Esophagus muscularis mucosa (tissue), 4 donors: ENCODE measurements at regions not wholly inside any gene's neighbourhood (a gene's known extent, or its start where the extent isn't known, plus 50 kb on each side); places are given as distances from the start of the nearest gene placed in this dataset.

Experiments used
- DNase-seq: peaks from one replicate; pipeline ENCODE4 v3.0.0-alpha.2; 2017; ENCODE audit errors: extremely low spot score
- H3K27ac ChIP-seq, 4 donors: fragments of 200-600 bp; sonication (generic); replicated peaks in 1 of 4; 1 replicate in 3 of 4; 2 replicates in 1 of 4; pipeline ENCODE4 v1.5.1; 2016 to 2019; ENCODE audit warnings: mild to moderate bottlenecking in 1 of 4
- H3K27me3 ChIP-seq, 4 donors: fragments of 200-600 bp; sonication (generic); one replicate each; pipeline versions ENCODE4 v1.5.1 to v1.6.0; 2016 to 2019
- H3K36me3 ChIP-seq, 4 donors: fragments of 200-600 bp; sonication (generic); one replicate each; pipeline ENCODE4 v1.5.1; 2016 to 2019
- H3K4me1 ChIP-seq, 4 donors: fragments of 200-600 bp; sonication (generic); one replicate each; pipeline ENCODE4 v1.5.1; 2016 to 2019
- H3K4me3 ChIP-seq, 4 donors: fragments of 200-600 bp; sonication (generic); 1 replicate in 2 of 4; 2 replicates in 2 of 4; pipeline ENCODE4 v1.5.1; 2016 to 2019; ENCODE audit warnings: mild to moderate bottlenecking in 4 of 4, moderate library complexity in 1 of 4
- H3K9me3 ChIP-seq, 4 donors: fragments of 200-600 bp; sonication (generic); 1 replicate in 3 of 4; 2 replicates in 1 of 4; pipeline ENCODE4 v1.5.1; 2016 to 2019
- EP300 ChIP-seq: sonication (generic); formaldehyde crosslinking; IDR thresholded peaks from one replicate; pipeline ENCODE4 v1.6.1; 2017; ENCODE audit warnings: antibody characterized with exemption
- POLR2A ChIP-seq: fragments of 450-650 bp; IDR thresholded peaks from one replicate; pipeline ENCODE4 v1.6.1; 2017; ENCODE audit warnings: antibody characterized with exemption, moderate library complexity, mild to moderate bottlenecking, low read depth
- POLR2AphosphoS5 ChIP-seq, 2 donors: sonication (generic); formaldehyde crosslinking; IDR thresholded peaks; one replicate each; pipeline ENCODE4 v1.6.1; 2017; ENCODE audit warnings: antibody characterized with exemption in 2 of 2
- WGBS: methylation state at CpG from one replicate; pipeline ENCODE4 v1.1.5; 2018; 5-methylcytosine and 5-hydroxymethylcytosine counted together
- intact Hi-C: fragments of 100-400 bp; cut with DNase I; formaldehyde crosslinking; loops from one replicate; pipeline ENCODE4 v1.15.1; 2023
- TF ChIP-seq, protein P1 (sequence below), 3 experiments: fragments of 200-600 bp in 2 of 3; fragments of 450-650 bp in 1 of 3; sonication (generic) in 2 of 3; IDR thresholded peaks; one replicate each; pipeline ENCODE4 v1.5.1; 2017 to 2019; ENCODE audit warnings: antibody characterized with exemption in 3 of 3, mild to moderate bottlenecking in 2 of 3, moderate library complexity in 1 of 3

DNA sequence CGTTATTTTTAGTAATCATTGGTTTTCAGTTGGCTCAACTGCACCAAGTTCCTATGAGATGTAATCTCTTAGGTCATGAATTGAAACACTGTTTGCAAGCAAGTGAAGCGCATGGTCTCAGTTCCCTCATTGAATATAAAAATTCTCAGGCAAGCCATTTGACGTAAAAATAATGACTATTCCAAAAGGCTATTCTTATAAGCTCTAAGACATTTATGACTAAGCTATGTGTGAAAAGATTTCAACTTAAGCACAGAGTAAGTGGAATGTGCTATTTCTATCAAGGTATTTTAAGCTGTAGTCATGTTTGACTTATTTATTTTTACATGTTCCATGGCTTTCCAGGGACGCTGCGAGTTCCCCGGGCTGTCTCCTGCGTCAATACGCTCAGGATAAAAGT, 248.5 kb downstream of the THBS2 start:
- Histone ChIP-seq H3K27ac (no peak overlapping the region), H3K4me1 (peaks cover 0 to 5% (median 2%) of the 10 kb centered on the region in 4 donors), H3K4me3 (no peak overlapping the region), H3K36me3 (no peaks in the 10 kb centered on the region), H3K27me3 (no peaks in the 10 kb centered on the region), H3K9me3 (no peaks in the 10 kb centered on the region)
- DNase-seq = no peak
- WGBS = 68% methylated on average over 8 of the region's 8 CpGs
- no peak for TF ChIP-seq POLR2AphosphoS5 (IDR thresholded peaks at IDR 0.05)
- TF ChIP-seq, protein P1, sequence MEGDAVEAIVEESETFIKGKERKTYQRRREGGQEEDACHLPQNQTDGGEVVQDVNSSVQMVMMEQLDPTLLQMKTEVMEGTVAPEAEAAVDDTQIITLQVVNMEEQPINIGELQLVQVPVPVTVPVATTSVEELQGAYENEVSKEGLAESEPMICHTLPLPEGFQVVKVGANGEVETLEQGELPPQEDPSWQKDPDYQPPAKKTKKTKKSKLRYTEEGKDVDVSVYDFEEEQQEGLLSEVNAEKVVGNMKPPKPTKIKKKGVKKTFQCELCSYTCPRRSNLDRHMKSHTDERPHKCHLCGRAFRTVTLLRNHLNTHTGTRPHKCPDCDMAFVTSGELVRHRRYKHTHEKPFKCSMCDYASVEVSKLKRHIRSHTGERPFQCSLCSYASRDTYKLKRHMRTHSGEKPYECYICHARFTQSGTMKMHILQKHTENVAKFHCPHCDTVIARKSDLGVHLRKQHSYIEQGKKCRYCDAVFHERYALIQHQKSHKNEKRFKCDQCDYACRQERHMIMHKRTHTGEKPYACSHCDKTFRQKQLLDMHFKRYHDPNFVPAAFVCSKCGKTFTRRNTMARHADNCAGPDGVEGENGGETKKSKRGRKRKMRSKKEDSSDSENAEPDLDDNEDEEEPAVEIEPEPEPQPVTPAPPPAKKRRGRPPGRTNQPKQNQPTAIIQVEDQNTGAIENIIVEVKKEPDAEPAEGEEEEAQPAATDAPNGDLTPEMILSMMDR (IDR thresholded peaks at IDR 0.05) = no peak
- TF ChIP-seq EP300 = no peak
- no peak for TF ChIP-seq POLR2A
- intact Hi-C loops = no loop called here

DNA sequence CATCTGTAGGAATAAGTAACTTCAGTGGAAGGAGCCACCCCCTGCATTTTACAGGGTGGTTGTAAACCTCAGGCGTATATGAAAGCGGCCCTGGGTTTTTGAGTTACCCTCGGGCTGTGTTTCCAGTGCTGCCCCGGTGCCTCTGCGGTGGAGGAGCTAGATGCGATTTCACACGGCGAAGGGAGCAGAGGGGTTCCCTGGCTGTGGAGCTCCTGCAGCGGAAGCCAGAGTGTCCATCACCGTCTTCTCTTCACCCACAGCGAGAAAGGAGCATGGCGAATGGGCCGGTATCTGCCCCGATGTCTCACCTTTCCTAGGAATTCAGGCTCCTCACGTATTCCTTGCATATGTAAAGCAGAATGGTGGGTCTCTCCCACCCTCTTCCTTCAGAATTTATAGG, 253.6 kb downstream of the THBS2 start:
- Histone ChIP-seq H3K9me3 (no peaks in the 10 kb centered on the region), H3K36me3 (no peaks in the 10 kb centered on the region), H3K27ac (no peak overlapping the region), H3K4me3 (no peak overlapping the region), H3K27me3 (no peaks in the 10 kb centered on the region), H3K4me1 (no peaks in the 10 kb centered on the region)
- intact Hi-C loops = no loop called here
- DNase-seq = no peak
- TF ChIP-seq, protein P1 (IDR thresholded peaks at IDR 0.05) = no peak
- TF ChIP-seq POLR2A (no peak), POLR2AphosphoS5 (IDR thresholded peaks at IDR 0.05) (no peak), EP300 (no peak)
- WGBS = 93% methylated on average over 13 of the region's 15 CpGs

DNA sequence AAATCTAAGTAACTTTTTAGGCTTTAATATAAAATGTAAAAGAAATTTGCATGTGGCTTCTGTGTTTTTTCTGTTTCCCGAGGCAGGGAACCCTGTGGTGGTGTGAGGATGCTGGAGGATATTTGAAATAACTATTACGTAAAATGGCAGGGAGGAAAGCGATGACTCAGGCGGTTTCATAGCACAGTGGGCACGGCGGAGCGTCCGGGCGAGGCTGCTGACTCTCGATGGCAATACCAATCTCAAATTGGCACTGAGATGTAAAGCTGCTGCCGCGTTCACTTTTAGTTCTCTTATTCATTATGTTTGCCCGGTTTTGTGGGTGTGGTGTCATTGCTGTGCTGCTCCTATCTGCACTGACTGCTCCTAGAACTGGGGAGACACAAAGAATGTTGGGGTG, 254.3 kb downstream of the THBS2 start:
- TF ChIP-seq POLR2AphosphoS5 (IDR thresholded peaks at IDR 0.05) = no peak
- TF ChIP-seq POLR2A = no peak
- no peak for TF ChIP-seq EP300
- TF ChIP-seq, protein P1 (IDR thresholded peaks at IDR 0.05) = no peak
- H3K9me3 ChIP-seq = no peaks in the 10 kb centered on the region
- no peak overlapping the region for H3K4me3 ChIP-seq
- H3K27me3 ChIP-seq = no peaks in the 10 kb centered on the region
- no peaks in the 10 kb centered on the region for H3K36me3 ChIP-seq
- DNase-seq = no peak
- H3K4me1 ChIP-seq = no peaks in the 10 kb centered on the region
- 89% methylated on average over 13 of the region's 13 CpGs for WGBS
- intact Hi-C loops = no loop called here
- no peak overlapping the region for H3K27ac ChIP-seq

DNA sequence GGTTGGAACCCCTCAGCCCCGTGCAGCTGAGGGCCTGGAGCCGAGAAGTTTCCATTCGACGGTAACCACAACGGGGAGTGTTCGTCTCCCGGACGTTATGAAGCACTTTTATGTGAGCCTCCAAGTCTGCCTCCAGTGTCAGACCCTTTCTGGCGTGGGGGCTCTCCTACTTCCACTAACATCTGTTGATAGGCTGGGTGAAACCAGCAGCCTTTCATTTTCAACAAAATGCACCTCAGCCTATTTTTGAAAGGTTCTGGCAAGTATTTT, 257.4 kb downstream of the THBS2 start:
- TF ChIP-seq, protein P1 (IDR thresholded peaks at IDR 0.05) = no peak
- TF ChIP-seq POLR2A = no peak
- WGBS = 92% methylated on average over 9 of the region's 9 CpGs

DNA sequence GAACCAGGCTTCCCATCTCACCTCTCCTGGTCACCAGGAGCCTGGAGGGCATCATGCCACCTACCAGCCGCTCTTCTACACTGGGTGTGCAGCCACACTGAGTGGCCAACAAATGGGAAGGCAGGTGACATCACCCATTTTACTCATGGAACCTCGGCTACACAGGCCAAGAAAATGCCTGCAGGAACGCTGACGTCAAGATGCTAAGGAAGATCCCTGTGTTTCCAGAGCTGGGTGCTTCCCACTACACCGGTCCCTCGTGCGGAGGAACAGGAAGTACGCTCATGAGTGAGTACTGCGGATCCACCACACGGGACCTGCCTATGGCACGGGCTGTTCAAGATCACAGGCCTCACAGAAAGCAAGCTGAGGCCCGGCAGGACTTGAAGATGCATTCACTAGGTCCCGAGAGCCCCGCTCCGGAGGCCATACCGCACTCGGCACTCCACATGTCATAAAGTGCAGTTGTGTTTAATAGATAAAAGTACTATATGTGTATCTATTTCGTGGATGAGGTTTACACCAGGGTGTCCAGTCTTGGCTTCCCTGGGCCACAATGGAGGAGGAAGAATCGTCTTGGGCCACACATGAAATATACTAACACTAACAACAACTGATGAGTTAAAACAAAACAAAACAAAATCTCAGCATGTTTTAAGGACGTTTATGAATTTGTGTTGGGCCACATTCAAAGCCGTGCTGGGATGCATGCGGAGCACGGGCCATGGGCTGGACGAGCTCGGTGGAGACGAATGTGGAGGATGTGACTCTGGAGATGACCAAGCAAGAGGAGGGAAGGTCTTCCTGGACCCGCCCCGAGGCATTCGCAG, 257.9 kb downstream of the THBS2 start:
- intact Hi-C loops = no loop called here
- Histone ChIP-seq H3K27me3 (no peaks in the 10 kb centered on the region), H3K4me1 (no peaks in the 10 kb centered on the region), H3K36me3 (no peaks in the 10 kb centered on the region), H3K4me3 (no peak overlapping the region), H3K27ac (no peak overlapping the region), H3K9me3 (no peaks in the 10 kb centered on the region)
- no peak for TF ChIP-seq POLR2AphosphoS5 (IDR thresholded peaks at IDR 0.05)
- TF ChIP-seq EP300 = no peak
- TF ChIP-seq, protein P1 (IDR thresholded peaks at IDR 0.05) = no peak
- no peak for TF ChIP-seq POLR2A
- WGBS = 92% methylated on average over 29 of the region's 29 CpGs
- DNase-seq = no peak

More for the DNA sequence above, 257.4 kb downstream of the THBS2 start:
- Histone ChIP-seq H3K4me3 (no peak overlapping the region), H3K36me3 (no peaks in the 10 kb centered on the region), H3K9me3 (no peaks in the 10 kb centered on the region), H3K27ac (no peak overlapping the region), H3K4me1 (no peaks in the 10 kb centered on the region), H3K27me3 (no peaks in the 10 kb centered on the region)
- intact Hi-C loops = no loop called here
- no peak for DNase-seq
